ENCODE measurements at regions not wholly inside any gene's neighbourhood (a gene's known extent, or its start where the extent isn't known, plus 50 kb on each side); places are given as distances from the start of the nearest gene placed in this dataset.

DNA sequence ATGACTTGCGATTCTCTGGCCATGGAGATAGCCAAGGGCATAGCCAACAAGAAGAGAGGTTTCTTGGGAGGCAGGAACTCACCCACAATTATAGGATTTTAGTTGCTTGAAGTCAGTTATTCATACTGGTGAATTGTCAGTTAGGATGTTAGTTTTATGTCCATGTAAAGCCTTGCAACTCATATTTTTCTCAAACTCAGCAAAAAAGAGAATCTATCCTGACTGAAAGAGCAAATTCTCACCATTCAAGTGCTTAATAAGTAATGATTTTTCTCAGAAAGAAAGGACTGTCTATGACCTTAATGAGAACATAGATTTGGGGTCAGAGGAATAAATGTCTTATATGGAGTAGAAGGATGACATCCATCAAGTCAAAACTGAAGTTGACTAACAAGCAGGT is 934.5 kb downstream of the STPG2 start:
- TF ChIP-seq, protein P1, sequence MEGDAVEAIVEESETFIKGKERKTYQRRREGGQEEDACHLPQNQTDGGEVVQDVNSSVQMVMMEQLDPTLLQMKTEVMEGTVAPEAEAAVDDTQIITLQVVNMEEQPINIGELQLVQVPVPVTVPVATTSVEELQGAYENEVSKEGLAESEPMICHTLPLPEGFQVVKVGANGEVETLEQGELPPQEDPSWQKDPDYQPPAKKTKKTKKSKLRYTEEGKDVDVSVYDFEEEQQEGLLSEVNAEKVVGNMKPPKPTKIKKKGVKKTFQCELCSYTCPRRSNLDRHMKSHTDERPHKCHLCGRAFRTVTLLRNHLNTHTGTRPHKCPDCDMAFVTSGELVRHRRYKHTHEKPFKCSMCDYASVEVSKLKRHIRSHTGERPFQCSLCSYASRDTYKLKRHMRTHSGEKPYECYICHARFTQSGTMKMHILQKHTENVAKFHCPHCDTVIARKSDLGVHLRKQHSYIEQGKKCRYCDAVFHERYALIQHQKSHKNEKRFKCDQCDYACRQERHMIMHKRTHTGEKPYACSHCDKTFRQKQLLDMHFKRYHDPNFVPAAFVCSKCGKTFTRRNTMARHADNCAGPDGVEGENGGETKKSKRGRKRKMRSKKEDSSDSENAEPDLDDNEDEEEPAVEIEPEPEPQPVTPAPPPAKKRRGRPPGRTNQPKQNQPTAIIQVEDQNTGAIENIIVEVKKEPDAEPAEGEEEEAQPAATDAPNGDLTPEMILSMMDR (conservative IDR thresholded peaks at IDR 0.05; ENCODE audit: low read depth, low read length) = no peak
- no peak for TF ChIP-seq RFX5 (IDR thresholded peaks at IDR 0.05; ENCODE audit: low read depth, low read length)
- no peak for TF ChIP-seq RAD21 (IDR thresholded peaks at IDR 0.05; ENCODE audit: low read length)
- no peak for TF ChIP-seq BHLHE40 (IDR thresholded peaks at IDR 0.05; ENCODE audit: low read depth, low read length)
- no peak for TF ChIP-seq POLR2A (IDR thresholded peaks at IDR 0.05; ENCODE audit: low read depth, low read length)
- no peak for TF ChIP-seq RCOR1 (IDR thresholded peaks at IDR 0.05; ENCODE audit: insufficient replicate concordance, low read length)
- TF ChIP-seq, protein P2, sequence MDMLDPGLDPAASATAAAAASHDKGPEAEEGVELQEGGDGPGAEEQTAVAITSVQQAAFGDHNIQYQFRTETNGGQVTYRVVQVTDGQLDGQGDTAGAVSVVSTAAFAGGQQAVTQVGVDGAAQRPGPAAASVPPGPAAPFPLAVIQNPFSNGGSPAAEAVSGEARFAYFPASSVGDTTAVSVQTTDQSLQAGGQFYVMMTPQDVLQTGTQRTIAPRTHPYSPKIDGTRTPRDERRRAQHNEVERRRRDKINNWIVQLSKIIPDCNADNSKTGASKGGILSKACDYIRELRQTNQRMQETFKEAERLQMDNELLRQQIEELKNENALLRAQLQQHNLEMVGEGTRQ (IDR thresholded peaks at IDR 0.05; ENCODE audit: low read depth, low read length) = no peak
- TF ChIP-seq CEBPB (IDR thresholded peaks at IDR 0.05; ENCODE audit: low read depth, low read length) = no peak
